HEK293T (cell line): ENCODE measurements at regions not wholly inside any gene's neighbourhood (a gene's known extent, or its start where the extent isn't known, plus 50 kb on each side); places are given as distances from the start of the nearest gene placed in this dataset.

Experiments
- CTCF ChIA-PET: fragments of 350-600 bp; formaldehyde crosslinking; extraction: SDS; loops from one replicate; lab custom pipeline; 2021; ENCODE audit warnings: antibody characterized with exemption, inconsistent platforms; lab: Yijun Ruan, JAX
- POLR2A ChIA-PET: fragments of 350-600 bp; formaldehyde crosslinking; extraction: SDS; loops from one replicate; lab custom pipeline; 2020; ENCODE audit warnings: antibody characterized with exemption, inconsistent platforms; lab: Yijun Ruan, JAX
- DNase-seq: peaks from one replicate; pipeline ENCODE4 v3.0.0; 2012; ENCODE audit warnings: mixed read lengths; ENCODE audit errors: extremely low spot score
- ARNT ChIP-seq: fragments of 450-650 bp; IDR thresholded peaks from 2 replicates; pipeline ENCODE4 v1.6.1; 2017; ENCODE audit warnings: mild to moderate bottlenecking
- BHLHE40 ChIP-seq: fragments of 450-650 bp; IDR thresholded peaks from 2 replicates; pipeline ENCODE4 v1.6.1; 2016; ENCODE audit warnings: mild to moderate bottlenecking, moderate library complexity, borderline replicate concordance
- CTBP1 ChIP-seq: fragments of 450-650 bp; IDR thresholded peaks from 2 replicates; pipeline ENCODE4 v1.6.1; 2016; ENCODE audit warnings: borderline replicate concordance
- ELF4 ChIP-seq: fragments of 450-650 bp; IDR thresholded peaks from 2 replicates; pipeline ENCODE4 v1.6.1; 2017; ENCODE audit warnings: antibody characterized with exemption
- FOXA1 ChIP-seq: fragments of 450-650 bp; IDR thresholded peaks from 2 replicates; pipeline ENCODE4 v1.6.1; 2016; ENCODE audit warnings: mild to moderate bottlenecking
- FOXK2 ChIP-seq: fragments of 450-650 bp; IDR thresholded peaks from 2 replicates; pipeline ENCODE4 v1.6.1; 2016; ENCODE audit warnings: mild to moderate bottlenecking
- FOXM1 ChIP-seq: fragments of 450-650 bp; IDR thresholded peaks from 2 replicates; pipeline ENCODE4 v1.6.1; 2017; ENCODE audit warnings: mild to moderate bottlenecking, borderline replicate concordance
- HDGF ChIP-seq: fragments of 450-650 bp; IDR thresholded peaks from 2 replicates; pipeline ENCODE4 v1.6.1; 2017; ENCODE audit warnings: antibody characterized with exemption, borderline replicate concordance
- L3MBTL2 ChIP-seq: fragments of 450-650 bp; conservative IDR thresholded peaks from 2 replicates; pipeline ENCODE4 v1.6.1; 2016; ENCODE audit warnings: mild to moderate bottlenecking
- LEF1 ChIP-seq: fragments of 450-650 bp; IDR thresholded peaks from 2 replicates; pipeline ENCODE4 v1.6.1; 2017; ENCODE audit warnings: mild to moderate bottlenecking, borderline replicate concordance
- NFRKB ChIP-seq: fragments of 450-650 bp; IDR thresholded peaks from 2 replicates; pipeline ENCODE4 v1.6.1; 2016; ENCODE audit warnings: mild to moderate bottlenecking, moderate library complexity
- SP1 ChIP-seq: fragments of 450-650 bp; IDR thresholded peaks from 2 replicates; pipeline ENCODE4 v1.6.1; 2017
- SUZ12 ChIP-seq: fragments of 450-650 bp; IDR thresholded peaks from 2 replicates; pipeline ENCODE4 v1.6.1; 2016; ENCODE audit warnings: mild to moderate bottlenecking
- TARDBP ChIP-seq: fragments of 450-650 bp; IDR thresholded peaks from 2 replicates; pipeline ENCODE4 v1.6.1; 2016
- ZNF384 ChIP-seq: fragments of 450-650 bp; IDR thresholded peaks from 2 replicates; pipeline ENCODE4 v1.6.1; 2016
- TF ChIP-seq, protein P1 (sequence below): fragments of 450-650 bp; IDR thresholded peaks from 2 replicates; pipeline ENCODE4 v1.6.1; 2016

DNA sequence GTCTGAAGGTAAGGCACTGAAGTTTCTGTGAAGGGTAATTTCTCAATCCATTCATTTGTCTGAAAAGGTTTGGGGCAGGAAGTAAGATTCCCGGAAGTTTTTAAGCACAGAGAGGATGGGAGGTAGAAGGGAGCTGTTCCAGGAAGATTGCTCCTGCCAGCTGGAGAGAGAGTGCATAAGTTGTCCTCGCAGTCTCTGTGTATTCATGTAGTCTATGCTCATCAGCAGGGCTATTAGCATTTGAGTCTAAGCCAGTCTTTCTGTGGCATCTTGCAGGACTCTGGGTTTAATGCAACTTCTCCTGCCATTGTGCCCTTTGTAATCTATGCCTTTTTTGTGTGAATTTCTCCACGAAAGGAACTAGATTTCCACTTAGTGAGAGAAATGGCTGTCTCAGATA lies 140.8 kb upstream of the FGGY start:
- ChIA-PET POLR2A (interaction anchor here (1.3 kb wide), 1 partner anchor 372 kb away, joined by 5 read pairs; the partner anchor contains the start of gene JUN), CTCF (interaction anchor here (0.6 kb wide), 1 partner anchor 43 kb away, joined by 5 read pairs; no protein-coding TSS in a partner anchor)
- TF ChIP-seq ZNF384 (no peak), NFRKB (no peak), SUZ12 (no peak), BHLHE40 (no peak), FOXK2 (no peak), HDGF (no peak), FOXA1 (no peak), L3MBTL2 (no peak), CTBP1 (no peak), FOXM1 (no peak), SP1 (no peak), TARDBP (no peak)
- TF ChIP-seq, protein P1, sequence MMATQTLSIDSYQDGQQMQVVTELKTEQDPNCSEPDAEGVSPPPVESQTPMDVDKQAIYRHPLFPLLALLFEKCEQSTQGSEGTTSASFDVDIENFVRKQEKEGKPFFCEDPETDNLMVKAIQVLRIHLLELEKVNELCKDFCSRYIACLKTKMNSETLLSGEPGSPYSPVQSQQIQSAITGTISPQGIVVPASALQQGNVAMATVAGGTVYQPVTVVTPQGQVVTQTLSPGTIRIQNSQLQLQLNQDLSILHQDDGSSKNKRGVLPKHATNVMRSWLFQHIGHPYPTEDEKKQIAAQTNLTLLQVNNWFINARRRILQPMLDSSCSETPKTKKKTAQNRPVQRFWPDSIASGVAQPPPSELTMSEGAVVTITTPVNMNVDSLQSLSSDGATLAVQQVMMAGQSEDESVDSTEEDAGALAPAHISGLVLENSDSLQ, result no peak
- no peak for DNase-seq

DNA sequence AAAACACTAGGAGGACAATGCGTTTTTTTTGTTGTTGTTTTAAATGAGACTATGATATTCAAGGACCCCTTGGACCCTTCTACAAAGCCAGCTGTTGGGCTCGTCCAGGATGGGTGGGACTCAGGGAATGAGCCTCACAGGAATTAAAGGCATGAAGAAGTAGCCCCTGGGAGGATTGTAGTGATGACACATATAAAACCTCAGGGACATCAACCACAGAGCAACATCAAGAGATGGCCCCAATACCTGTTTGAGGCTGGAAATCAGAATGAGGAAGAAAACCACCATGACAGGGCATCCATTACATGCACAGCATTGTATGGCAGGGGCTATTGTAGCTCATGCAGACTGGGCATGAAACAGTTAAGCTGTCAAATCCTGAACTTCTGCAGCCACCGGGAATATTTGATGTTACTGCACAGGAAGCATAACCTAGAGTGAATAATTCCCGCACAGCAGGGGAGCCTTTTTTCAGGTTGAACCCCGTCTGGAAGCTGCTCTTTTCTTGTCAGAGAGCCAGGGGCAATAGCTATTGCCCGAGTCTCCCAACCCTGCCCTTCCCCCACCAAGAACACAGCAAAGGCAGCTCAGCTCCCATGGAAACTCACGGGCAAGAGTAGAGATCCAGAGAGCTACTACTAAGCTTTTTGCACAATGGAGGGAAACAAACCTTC lies 140.2 kb upstream of the FGGY start:
- CTCF ChIA-PET, result interaction anchor here (0.6 kb wide), 3 partner anchors 10 to 554 kb away, joined by 3 to 5 read pairs (median 3); no protein-coding TSS in a partner anchor

DNA sequence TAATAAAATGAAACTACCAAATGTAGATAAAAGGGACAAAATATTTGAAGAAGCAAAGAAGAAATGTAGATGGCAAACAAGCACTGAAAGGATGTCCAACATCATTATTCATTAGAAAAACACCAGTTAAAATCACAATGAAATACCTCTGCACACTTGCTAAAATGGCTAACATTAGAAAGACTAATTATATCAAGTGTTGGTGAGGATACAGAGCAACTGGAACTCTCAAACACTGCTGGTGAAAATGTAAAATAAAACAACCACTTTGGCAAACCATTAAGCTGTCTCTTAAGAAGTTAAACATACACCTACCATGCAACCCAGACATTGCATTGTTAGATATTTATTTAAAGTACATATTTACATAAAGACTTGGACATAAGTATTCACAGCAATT lies 138.6 kb upstream of the FGGY start:
- CTCF ChIA-PET, result no interaction called here
- TF ChIP-seq BHLHE40 (no peak), NFRKB (no peak)

More for the DNA sequence above, 140.2 kb upstream of the FGGY start:
- no peak for DNase-seq
- TF ChIP-seq NFRKB, result no peak
- TF ChIP-seq SUZ12, result no peak
- TF ChIP-seq, protein P1, result no peak
- TF ChIP-seq CTBP1, result no peak
- no peak for TF ChIP-seq BHLHE40
- no peak for TF ChIP-seq L3MBTL2
- TF ChIP-seq FOXK2, result no peak
- POLR2A ChIA-PET, result interaction anchor here (0.7 to 1.3 kb wide), 2 partner anchors 373 to 1478 kb away, joined by 3 to 5 read pairs; partner anchors contain the start of gene JUN

DNA sequence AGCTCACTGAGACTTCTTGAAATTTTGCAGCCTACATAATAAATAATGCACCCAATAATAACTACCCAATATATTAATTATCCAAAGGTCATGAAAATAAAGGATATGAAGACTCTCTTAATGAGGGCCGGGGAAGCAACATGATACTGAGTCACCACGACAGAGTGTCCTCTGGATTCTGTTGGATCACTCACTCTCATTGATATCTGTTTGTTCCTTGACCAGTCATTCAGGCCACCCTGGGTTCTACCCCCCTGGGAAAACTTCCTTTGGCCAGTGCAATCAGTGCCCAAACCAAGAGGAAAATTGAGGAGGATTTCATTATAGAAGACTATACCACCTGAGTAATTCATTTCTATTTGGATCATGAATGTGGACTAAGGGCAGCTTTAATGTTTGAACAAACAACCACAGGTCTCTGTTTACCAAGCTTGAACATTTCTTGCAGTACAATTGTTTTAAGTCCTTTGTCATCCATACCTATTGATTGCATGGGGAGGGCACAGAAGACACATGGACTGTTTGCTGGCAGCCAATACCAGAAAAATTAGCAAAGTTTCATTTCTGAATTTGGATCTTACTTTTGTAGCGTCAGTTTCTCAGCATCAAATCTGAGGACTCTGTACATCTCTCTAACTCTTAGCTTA lies 137.2 kb upstream of the FGGY start:
- CTCF ChIA-PET, result no interaction called here
- DNase-seq, result no peak
- TF ChIP-seq ELF4 (no peak), SP1 (no peak), TARDBP (no peak), HDGF (no peak), LEF1 (no peak), SUZ12 (no peak), FOXA1 (no peak), ARNT (no peak), FOXM1 (no peak), BHLHE40 (no peak)
- POLR2A ChIA-PET, result no interaction called here

More for the DNA sequence above, 138.6 kb upstream of the FGGY start:
- POLR2A ChIA-PET, result no interaction called here
- no peak for DNase-seq

DNA sequence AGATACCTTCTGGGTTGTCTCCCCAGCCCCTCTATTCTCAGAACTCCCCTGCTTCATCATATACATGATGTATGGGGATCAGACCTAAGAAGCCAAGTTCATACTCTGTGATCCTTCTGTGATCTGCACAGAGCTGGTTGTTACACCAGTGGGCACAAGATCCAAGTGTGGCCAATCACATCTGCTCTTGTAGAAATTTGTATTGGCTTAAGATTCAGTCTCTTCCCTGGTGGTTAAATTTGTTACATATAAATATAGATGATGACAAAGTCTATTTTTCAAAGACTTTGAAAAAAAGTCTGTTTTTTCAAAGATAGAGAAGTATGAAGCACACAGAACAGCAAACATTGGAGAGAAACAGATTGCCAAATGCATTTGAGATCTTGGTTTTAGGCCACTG lies 135.8 kb upstream of the FGGY start:
- POLR2A ChIA-PET, result no interaction called here
- DNase-seq, result no peak
- TF ChIP-seq, protein P1, result no peak
- TF ChIP-seq LEF1, result no peak
- TF ChIP-seq HDGF, result no peak
- no peak for TF ChIP-seq FOXA1
- no peak for TF ChIP-seq FOXM1
- TF ChIP-seq SP1, result no peak
- TF ChIP-seq ZNF384, result no peak
- no peak for TF ChIP-seq SUZ12
- TF ChIP-seq NFRKB, result no peak
- CTCF ChIA-PET, result no interaction called here

DNA sequence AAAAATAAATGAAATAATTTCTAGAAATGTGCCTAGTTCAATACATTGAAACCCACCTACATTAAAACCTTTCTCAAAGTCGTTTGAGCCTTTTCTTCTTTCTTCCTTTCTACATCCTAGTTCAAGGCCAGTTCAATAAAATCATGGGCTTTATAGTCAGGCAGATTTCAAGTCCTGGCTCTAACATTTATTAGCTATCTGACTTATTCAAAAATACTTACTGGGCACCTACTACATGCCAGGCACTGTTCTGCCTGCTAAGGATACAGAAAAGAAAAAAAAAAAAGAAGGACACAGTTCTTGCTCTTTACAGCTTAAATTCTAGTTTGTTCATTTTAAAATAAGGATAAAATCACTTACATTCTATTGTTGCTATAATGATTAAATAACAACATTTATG lies 134.2 kb upstream of the FGGY start:
- TF ChIP-seq SUZ12 (no peak), SP1 (no peak), LEF1 (no peak), HDGF (no peak), FOXA1 (no peak)
- TF ChIP-seq, protein P1, result no peak
- ChIA-PET CTCF (interaction anchor here (0.8 kb wide), 1 partner anchor 85 kb away, joined by 3 read pairs; no protein-coding TSS in a partner anchor), POLR2A (no interaction called here)
- no peak for DNase-seq
